Large intestine (tissue), 3 donors: ENCODE measurements at regions not wholly inside any gene's neighbourhood (a gene's known extent, or its start where the extent isn't known, plus 50 kb on each side); places are given as distances from the start of the nearest gene placed in this dataset.
"Not testable (repeated sequence)": the region's sequence is repeated elsewhere in the genome, so short reads cannot be mapped to it uniquely, and the experiment has no call there.

ENCODE experiments used
- DNase-seq, 2 donors: peaks; one replicate each; pipeline versions ENCODE4 v3.0.0 to v3.0.0-alpha.2; 2013
- H3K27ac ChIP-seq: one replicate; pipeline ENCODE4 v1.5.1; 2013; ENCODE audit warnings: low read length
- H3K27me3 ChIP-seq: 2 replicates; pipeline ENCODE4 v1.6.1; 2013; ENCODE audit warnings: low read length; ENCODE audit not compliant: control insufficient read depth, insufficient read depth
- H3K36me3 ChIP-seq: 2 replicates; pipeline ENCODE4 v1.6.1; 2013; ENCODE audit warnings: low read length; ENCODE audit not compliant: control insufficient read depth, insufficient read depth
- H3K4me1 ChIP-seq: one replicate; pipeline ENCODE4 v1.6.1; 2013; ENCODE audit warnings: low read length; ENCODE audit not compliant: control insufficient read depth, insufficient read depth
- H3K4me3 ChIP-seq: one replicate; pipeline ENCODE4 v1.5.1; 2013; ENCODE audit warnings: low read length
- H3K9me3 ChIP-seq: one replicate; pipeline ENCODE4 v1.6.1; 2013; ENCODE audit warnings: mild to moderate bottlenecking, low read depth, low read length, moderate library complexity; ENCODE audit not compliant: control insufficient read depth
- WGBS: methylation state at CpG from one replicate; pipeline ENCODE4 v1.1.5; 2013; ENCODE audit warnings: low lambda C conversion rate; ENCODE audit not compliant: insufficient coverage; 5-methylcytosine and 5-hydroxymethylcytosine counted together

GRCh38 chr12:105667973-105668743, 337.7 kb downstream of the C12orf75 start:
- WGBS: no CpG with 5 or more reads among the region's 2 CpGs
- no peaks in the 10 kb centered on the region for H3K36me3 ChIP-seq
- H3K9me3 ChIP-seq: no peaks in the 10 kb centered on the region
- no peak overlapping the region for H3K27ac ChIP-seq
- no peak overlapping the region for H3K4me3 ChIP-seq
- no peaks in the 10 kb centered on the region for H3K4me1 ChIP-seq
- H3K27me3 ChIP-seq: no peaks in the 10 kb centered on the region
- no peak for DNase-seq

- no peaks in the 10 kb centered on the region for H3K36me3 ChIP-seq
- no peaks in the 10 kb centered on the region for H3K27me3 ChIP-seq
- H3K9me3 ChIP-seq: no peaks in the 10 kb centered on the region
- no peak for DNase-seq
- H3K4me3 ChIP-seq: no peak overlapping the region
- no peaks in the 10 kb centered on the region for H3K4me1 ChIP-seq
- no peak overlapping the region for H3K27ac ChIP-seq
Measured at GRCh38 chr12:105670672-105671071, 340.2 kb downstream of the C12orf75 start.

- no CpG with 5 or more reads among the region's 2 CpGs for WGBS
- Histone ChIP-seq H3K27me3 (no peaks in the 10 kb centered on the region), H3K4me1 (no peaks in the 10 kb centered on the region), H3K9me3 (no peaks in the 10 kb centered on the region), H3K4me3 (no peak overlapping the region), H3K27ac (no peak overlapping the region), H3K36me3 (no peaks in the 10 kb centered on the region)
- DNase-seq: no peak
Measured at GRCh38 chr12:105671720-105672119, 341.2 kb downstream of the C12orf75 start.

- WGBS: no CpG with 5 or more reads among the region's 9 CpGs
- Histone ChIP-seq H3K27ac (peak overlapping the region; percentile 28), H3K27me3 (no peaks in the 10 kb centered on the region), H3K36me3 (no peaks in the 10 kb centered on the region), H3K4me1 (no peaks in the 10 kb centered on the region), H3K4me3 (no peak overlapping the region), H3K9me3 (no peaks in the 10 kb centered on the region)
- DNase-seq: peak; percentile 23 to 29
Measured at GRCh38 chr12:105672121-105672975, 341.9 kb downstream of the C12orf75 start.

GRCh38 chr12:105674871-105675699, 344.6 kb downstream of the C12orf75 start:
- H3K4me3 ChIP-seq: no peak overlapping the region
- DNase-seq: no peak
- H3K36me3 ChIP-seq: no peaks in the 10 kb centered on the region
- WGBS: 52% methylated on average over 2 of the region's 2 CpGs
- no peak overlapping the region for H3K27ac ChIP-seq
- H3K4me1 ChIP-seq: no peaks in the 10 kb centered on the region
- H3K27me3 ChIP-seq: no peaks in the 10 kb centered on the region
- H3K9me3 ChIP-seq: no peaks in the 10 kb centered on the region

- H3K27ac ChIP-seq: no peak overlapping the region
- no peaks in the 10 kb centered on the region for H3K9me3 ChIP-seq
- no peaks in the 10 kb centered on the region for H3K4me1 ChIP-seq
- no peak overlapping the region for H3K4me3 ChIP-seq
- 44% methylated on average over 1 of the region's 2 CpGs for WGBS
- peak in 1 of 2 donors; percentile 33 for DNase-seq
- H3K27me3 ChIP-seq: no peaks in the 10 kb centered on the region
- H3K36me3 ChIP-seq: no peaks in the 10 kb centered on the region
Measured at GRCh38 chr12:105676694-105677093, 346.2 kb downstream of the C12orf75 start.

- no CpG with 5 or more reads among the region's 2 CpGs for WGBS
- Histone ChIP-seq H3K36me3 (no peaks in the 10 kb centered on the region), H3K4me3 (no peak overlapping the region), H3K27ac (no peak overlapping the region), H3K27me3 (no peaks in the 10 kb centered on the region), H3K4me1 (no peaks in the 10 kb centered on the region), H3K9me3 (no peaks in the 10 kb centered on the region)
- no peak for DNase-seq
Measured at GRCh38 chr12:105677672-105678071, 347.2 kb downstream of the C12orf75 start.

GRCh38 chr12:105679982-105680381, 349.5 kb downstream of the C12orf75 start:
- H3K27me3 ChIP-seq: no peaks in the 10 kb centered on the region
- no peaks in the 10 kb centered on the region for H3K36me3 ChIP-seq
- H3K9me3 ChIP-seq: no peaks in the 10 kb centered on the region

GRCh38 chr12:105681341-105681740, 350.9 kb downstream of the C12orf75 start:
- no CpG with 5 or more reads among the region's 2 CpGs for WGBS
- Histone ChIP-seq H3K4me1 (no peaks in the 10 kb centered on the region), H3K27me3 (no peaks in the 10 kb centered on the region), H3K36me3 (no peaks in the 10 kb centered on the region), H3K9me3 (no peaks in the 10 kb centered on the region), H3K27ac (no peak overlapping the region), H3K4me3 (no peak overlapping the region)
- no peak for DNase-seq

More at GRCh38 chr12:105679982-105680381, 349.5 kb downstream of the C12orf75 start:
- no CpG with 5 or more reads among the region's 1 CpG for WGBS
- no peak overlapping the region for H3K4me3 ChIP-seq
- no peak overlapping the region for H3K27ac ChIP-seq
- H3K4me1 ChIP-seq: no peaks in the 10 kb centered on the region
- DNase-seq: no peak

GRCh38 chr12:105682821-105683220, 352.3 kb downstream of the C12orf75 start:
- not testable (repeated sequence) for DNase-seq, H3K27me3 ChIP-seq, H3K4me1 ChIP-seq, H3K36me3 ChIP-seq, H3K9me3 ChIP-seq, H3K27ac ChIP-seq, H3K4me3 ChIP-seq
- no CpG with 5 or more reads among the region's 1 CpG for WGBS
